ENCODE measurements at regions not wholly inside any gene's neighbourhood (a gene's known extent, or its start where the extent isn't known, plus 50 kb on each side); places are given as distances from the start of the nearest gene placed in this dataset.

DNA sequence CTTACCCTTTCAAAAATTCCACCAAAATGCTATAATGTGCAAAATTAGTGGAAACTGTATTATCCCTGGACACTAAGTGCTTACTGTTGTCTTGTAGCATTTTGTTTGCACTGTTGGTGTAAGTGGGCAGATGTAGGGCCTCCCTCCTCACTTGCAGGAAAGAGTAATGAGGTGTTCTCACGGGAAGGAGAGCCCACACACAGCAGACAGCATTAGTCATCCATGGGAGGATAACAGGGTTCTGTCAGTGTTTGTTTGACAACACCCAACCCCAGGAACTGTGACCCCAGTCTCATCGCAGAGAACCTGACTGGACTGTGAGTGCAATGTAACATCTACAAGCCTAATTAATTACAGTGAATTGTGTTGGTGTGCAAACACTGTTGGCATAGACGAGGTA, 58.7 kb upstream of the VSTM2A start:
- peaks cover 19% of the 10 kb centered on the region for H3K27me3 Mint-ChIP-seq (ENCODE audit: unreplicated experiment)
- TF ChIP-seq, protein P1, sequence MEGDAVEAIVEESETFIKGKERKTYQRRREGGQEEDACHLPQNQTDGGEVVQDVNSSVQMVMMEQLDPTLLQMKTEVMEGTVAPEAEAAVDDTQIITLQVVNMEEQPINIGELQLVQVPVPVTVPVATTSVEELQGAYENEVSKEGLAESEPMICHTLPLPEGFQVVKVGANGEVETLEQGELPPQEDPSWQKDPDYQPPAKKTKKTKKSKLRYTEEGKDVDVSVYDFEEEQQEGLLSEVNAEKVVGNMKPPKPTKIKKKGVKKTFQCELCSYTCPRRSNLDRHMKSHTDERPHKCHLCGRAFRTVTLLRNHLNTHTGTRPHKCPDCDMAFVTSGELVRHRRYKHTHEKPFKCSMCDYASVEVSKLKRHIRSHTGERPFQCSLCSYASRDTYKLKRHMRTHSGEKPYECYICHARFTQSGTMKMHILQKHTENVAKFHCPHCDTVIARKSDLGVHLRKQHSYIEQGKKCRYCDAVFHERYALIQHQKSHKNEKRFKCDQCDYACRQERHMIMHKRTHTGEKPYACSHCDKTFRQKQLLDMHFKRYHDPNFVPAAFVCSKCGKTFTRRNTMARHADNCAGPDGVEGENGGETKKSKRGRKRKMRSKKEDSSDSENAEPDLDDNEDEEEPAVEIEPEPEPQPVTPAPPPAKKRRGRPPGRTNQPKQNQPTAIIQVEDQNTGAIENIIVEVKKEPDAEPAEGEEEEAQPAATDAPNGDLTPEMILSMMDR (IDR thresholded peaks at IDR 0.05; ENCODE audit: unreplicated experiment) = no peak
- intact Hi-C loops (cut with micrococcal nuclease; ENCODE audit: unreplicated experiment) = no loop called here

DNA sequence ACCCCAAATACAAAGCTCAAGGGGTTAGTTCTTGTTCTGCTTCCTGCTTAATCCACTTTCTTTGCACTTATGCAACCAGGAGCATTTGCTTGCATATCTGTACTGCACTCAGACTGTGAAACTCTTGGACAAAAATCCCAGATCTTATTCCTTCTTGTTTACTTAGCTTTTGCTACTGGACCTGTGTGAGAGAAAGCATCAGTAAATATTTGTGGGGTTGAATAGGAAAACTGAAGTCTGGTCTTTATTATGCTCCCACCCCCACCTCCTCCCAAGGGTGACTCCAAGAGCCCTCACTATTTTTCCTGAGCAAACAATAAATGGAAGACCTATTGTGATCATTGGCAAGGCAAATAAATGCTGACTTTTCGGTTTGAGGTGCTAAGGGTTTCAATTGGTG, 57.1 kb upstream of the VSTM2A start:
- no peak for DNase-seq
- Mint-ChIP-seq H3K9me3 (ENCODE audit: low read depth, unreplicated experiment) (no peaks in the 10 kb centered on the region), H3K27ac (ENCODE audit: unreplicated experiment) (no peak overlapping the region), H3K36me3 (ENCODE audit: insufficient read depth, unreplicated experiment) (no peaks in the 10 kb centered on the region), H3K4me3 (ENCODE audit: low read depth, unreplicated experiment) (no peak overlapping the region), H3K27me3 (ENCODE audit: unreplicated experiment) (peaks cover 19% of the 10 kb centered on the region), H3K4me1 (ENCODE audit: low read depth, unreplicated experiment) (no peaks in the 10 kb centered on the region)
- TF ChIP-seq, protein P1 (IDR thresholded peaks at IDR 0.05; ENCODE audit: unreplicated experiment) = no peak
- intact Hi-C loops (cut with micrococcal nuclease; ENCODE audit: unreplicated experiment) = no loop called here
- CTCF ChIA-PET = no interaction called here
- no TSS peak for BruUV-seq (replicated peaks)

More for the DNA sequence above, 58.7 kb upstream of the VSTM2A start:
- Mint-ChIP-seq H3K4me1 (ENCODE audit: low read depth, unreplicated experiment) (no peaks in the 10 kb centered on the region), H3K36me3 (ENCODE audit: insufficient read depth, unreplicated experiment) (no peaks in the 10 kb centered on the region), H3K27ac (ENCODE audit: unreplicated experiment) (no peak overlapping the region), H3K4me3 (ENCODE audit: low read depth, unreplicated experiment) (no peak overlapping the region), H3K9me3 (ENCODE audit: low read depth, unreplicated experiment) (no peaks in the 10 kb centered on the region)
- DNase-seq = no peak
- no TSS peak for BruUV-seq (replicated peaks)
- CTCF ChIA-PET = no interaction called here
